C1 segment of cervical spinal cord (tissue), 14 donors: ENCODE measurements at regions not wholly inside any gene's neighbourhood (a gene's known extent, or its start where the extent isn't known, plus 50 kb on each side); places are given as distances from the start of the nearest gene placed in this dataset.

ENCODE experiments used
- DNase-seq, 14 donors: peaks; one replicate each; lab custom pipeline; 2025; lab: John Stamatoyannopoulos, UW

GRCh38 chr12:115228434-115228833 lies 544.5 kb upstream of the TBX3 start:
- no peak for DNase-seq

GRCh38 chr12:115227137-115227615 lies 543.2 kb upstream of the TBX3 start:
- DNase-seq = no peak

- no peak for DNase-seq
Measured at GRCh38 chr12:115225845-115226244, 541.9 kb upstream of the TBX3 start.

- no peak for DNase-seq
Measured at GRCh38 chr12:115223991-115224390, 540.0 kb upstream of the TBX3 start.

GRCh38 chr12:115223322-115223721 lies 539.3 kb upstream of the TBX3 start:
- no peak for DNase-seq

- DNase-seq = no peak
Measured at GRCh38 chr12:115222220-115222619, 538.2 kb upstream of the TBX3 start.

GRCh38 chr12:115216301-115216700 lies 532.3 kb upstream of the TBX3 start:
- no peak for DNase-seq

GRCh38 chr12:115215544-115215943 lies 531.6 kb upstream of the TBX3 start:
- DNase-seq = no peak

GRCh38 chr12:115213538-115214016 lies 529.6 kb upstream of the TBX3 start:
- DNase-seq = no peak

GRCh38 chr12:115213118-115213517 lies 529.1 kb upstream of the TBX3 start:
- DNase-seq = no peak

- DNase-seq = no peak
Measured at GRCh38 chr12:115212356-115212755, 528.4 kb upstream of the TBX3 start.

GRCh38 chr12:115210533-115211252 lies 526.7 kb upstream of the TBX3 start:
- DNase-seq = peak in 6 of 14 donors; percentile 2 to 81 (median 28)

- DNase-seq = peak in 4 of 14 donors; percentile 1 to 14 (median 7)
Measured at GRCh38 chr12:115209230-115209629, 525.3 kb upstream of the TBX3 start.

GRCh38 chr12:115208098-115208497 lies 524.1 kb upstream of the TBX3 start:
- no peak for DNase-seq

GRCh38 chr12:115207216-115207915 lies 523.4 kb upstream of the TBX3 start:
- no peak for DNase-seq

- DNase-seq = no peak
Measured at GRCh38 chr12:115206801-115207200, 522.8 kb upstream of the TBX3 start.

- DNase-seq = no peak
Measured at GRCh38 chr12:115205755-115206308, 521.9 kb upstream of the TBX3 start.

- DNase-seq = no peak
Measured at GRCh38 chr12:115204957-115205754, 521.2 kb upstream of the TBX3 start.

- DNase-seq = no peak
Measured at GRCh38 chr12:115203701-115204100, 519.7 kb upstream of the TBX3 start.

- no peak for DNase-seq
Measured at GRCh38 chr12:115201966-115202365, 518.0 kb upstream of the TBX3 start.

- no peak for DNase-seq
Measured at GRCh38 chr12:115199831-115200230, 515.9 kb upstream of the TBX3 start.

- DNase-seq = no peak
Measured at GRCh38 chr12:115194857-115195256, 510.9 kb upstream of the TBX3 start.
